Astrocyte of the hippocampus (primary cell): ENCODE measurements at regions not wholly inside any gene's neighbourhood (a gene's known extent, or its start where the extent isn't known, plus 50 kb on each side); places are given as distances from the start of the nearest gene placed in this dataset.
"Not testable (repeated sequence)": the region's sequence is repeated elsewhere in the genome, so short reads cannot be mapped to it uniquely, and the experiment has no call there.

Source experiments
- DNase-seq: peaks from one replicate; pipeline ENCODE4 v3.0.0; 2011; ENCODE audit warnings: low read depth, low spot score

- DNase-seq, result not testable (repeated sequence)
Observed at GRCh38 chr9:39018107-39018506, 269.9 kb downstream of the CNTNAP3 start.

GRCh38 chr9:39015178-39015577 lies 272.8 kb downstream of the CNTNAP3 start:
- DNase-seq, result not testable (repeated sequence)

GRCh38 chr9:39014805-39015123 lies 273.2 kb downstream of the CNTNAP3 start:
- not testable (repeated sequence) for DNase-seq

GRCh38 chr9:39014096-39014804 lies 273.7 kb downstream of the CNTNAP3 start:
- not testable (repeated sequence) for DNase-seq

- DNase-seq, result not testable (repeated sequence)
Observed at GRCh38 chr9:39009743-39010142, 278.2 kb downstream of the CNTNAP3 start.

GRCh38 chr9:39009343-39009742 lies 278.6 kb downstream of the CNTNAP3 start:
- not testable (repeated sequence) for DNase-seq

GRCh38 chr9:39008907-39009306 lies 279.1 kb downstream of the CNTNAP3 start:
- DNase-seq, result not testable (repeated sequence)

GRCh38 chr9:39005736-39006135 lies 282.2 kb downstream of the CNTNAP3 start:
- not testable (repeated sequence) for DNase-seq

GRCh38 chr9:39001085-39001593 lies 281.2 kb upstream of the FAM240B start:
- not testable (repeated sequence) for DNase-seq

GRCh38 chr9:38999277-38999676 lies 279.3 kb upstream of the FAM240B start:
- not testable (repeated sequence) for DNase-seq

GRCh38 chr9:38993690-38994089 lies 273.8 kb upstream of the FAM240B start:
- not testable (repeated sequence) for DNase-seq

- not testable (repeated sequence) for DNase-seq
Observed at GRCh38 chr9:38993156-38993555, 273.2 kb upstream of the FAM240B start.

- not testable (repeated sequence) for DNase-seq
Observed at GRCh38 chr9:38978734-38979133, 258.8 kb upstream of the FAM240B start.

GRCh38 chr9:38969480-38969879 lies 249.5 kb upstream of the FAM240B start:
- DNase-seq, result not testable (repeated sequence)

- DNase-seq, result not testable (repeated sequence)
Observed at GRCh38 chr9:38968651-38969374, 248.9 kb upstream of the FAM240B start.

GRCh38 chr9:38967866-38968265 lies 247.9 kb upstream of the FAM240B start:
- DNase-seq, result not testable (repeated sequence)

- not testable (repeated sequence) for DNase-seq
Observed at GRCh38 chr9:38967285-38967684, 247.4 kb upstream of the FAM240B start.

GRCh38 chr9:38959812-38960211 lies 239.9 kb upstream of the FAM240B start:
- DNase-seq, result not testable (repeated sequence)

- DNase-seq, result not testable (repeated sequence)
Observed at GRCh38 chr9:38955837-38956236, 235.9 kb upstream of the FAM240B start.

- not testable (repeated sequence) for DNase-seq
Observed at GRCh38 chr9:38952715-38953341, 232.9 kb upstream of the FAM240B start.

GRCh38 chr9:38945929-38946570 lies 226.1 kb upstream of the FAM240B start:
- DNase-seq, result not testable (repeated sequence)
